Peyer's patch (tissue), 4 donors: ENCODE measurements at regions not wholly inside any gene's neighbourhood (a gene's known extent, or its start where the extent isn't known, plus 50 kb on each side); places are given as distances from the start of the nearest gene placed in this dataset.

Experiments used
- POLR2A ChIP-seq, 2 donors: fragments of 450-650 bp; IDR thresholded peaks; one replicate each; pipeline ENCODE4 v1.5.1; 2017; ENCODE audit warnings: antibody characterized with exemption in 2 of 2, mild to moderate bottlenecking in 2 of 2, moderate library complexity in 2 of 2
- TF ChIP-seq, protein P1 (sequence below), 6 experiments: fragments of 450-650 bp in 4 of 6; fragments of 200-600 bp in 2 of 6; sonication (generic) in 1 of 6; IDR thresholded peaks; one replicate each; pipeline ENCODE4 v1.5.1; 2017 to 2019; ENCODE audit warnings: antibody characterized with exemption in 6 of 6, mild to moderate bottlenecking in 3 of 6, moderate library complexity in 1 of 6

DNA sequence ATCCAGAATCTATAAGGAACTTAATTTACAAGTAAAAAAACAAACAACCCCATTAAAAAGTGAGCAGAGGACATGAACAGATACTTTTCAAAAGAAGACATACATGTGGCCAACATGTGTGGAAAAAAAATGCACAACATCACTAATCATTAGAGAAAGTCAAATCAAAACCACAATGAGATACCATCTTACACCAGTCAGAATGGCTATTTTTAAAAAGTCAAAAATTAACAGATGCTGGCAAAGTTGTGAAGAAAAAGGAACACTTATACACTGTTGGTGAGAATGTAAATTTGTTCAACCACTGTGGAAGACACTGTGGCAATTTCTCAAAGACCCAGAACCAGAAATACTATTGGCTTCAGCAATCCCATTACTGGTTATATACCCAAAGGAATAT is 830.0 kb upstream of the ALCAM start:
- TF ChIP-seq, protein P1, sequence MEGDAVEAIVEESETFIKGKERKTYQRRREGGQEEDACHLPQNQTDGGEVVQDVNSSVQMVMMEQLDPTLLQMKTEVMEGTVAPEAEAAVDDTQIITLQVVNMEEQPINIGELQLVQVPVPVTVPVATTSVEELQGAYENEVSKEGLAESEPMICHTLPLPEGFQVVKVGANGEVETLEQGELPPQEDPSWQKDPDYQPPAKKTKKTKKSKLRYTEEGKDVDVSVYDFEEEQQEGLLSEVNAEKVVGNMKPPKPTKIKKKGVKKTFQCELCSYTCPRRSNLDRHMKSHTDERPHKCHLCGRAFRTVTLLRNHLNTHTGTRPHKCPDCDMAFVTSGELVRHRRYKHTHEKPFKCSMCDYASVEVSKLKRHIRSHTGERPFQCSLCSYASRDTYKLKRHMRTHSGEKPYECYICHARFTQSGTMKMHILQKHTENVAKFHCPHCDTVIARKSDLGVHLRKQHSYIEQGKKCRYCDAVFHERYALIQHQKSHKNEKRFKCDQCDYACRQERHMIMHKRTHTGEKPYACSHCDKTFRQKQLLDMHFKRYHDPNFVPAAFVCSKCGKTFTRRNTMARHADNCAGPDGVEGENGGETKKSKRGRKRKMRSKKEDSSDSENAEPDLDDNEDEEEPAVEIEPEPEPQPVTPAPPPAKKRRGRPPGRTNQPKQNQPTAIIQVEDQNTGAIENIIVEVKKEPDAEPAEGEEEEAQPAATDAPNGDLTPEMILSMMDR (IDR thresholded peaks at IDR 0.05) = no peak
- no peak for TF ChIP-seq POLR2A (IDR thresholded peaks at IDR 0.05)
